B cell (primary cell): ENCODE measurements at regions not wholly inside any gene's neighbourhood (a gene's known extent, or its start where the extent isn't known, plus 50 kb on each side); places are given as distances from the start of the nearest gene placed in this dataset.

ENCODE experiments used
- CTCF ChIP-seq: fragments of 200-600 bp; IDR thresholded peaks from one replicate; pipeline ENCODE4 v1.8.0; 2022; ENCODE audit warnings: antibody characterized with exemption, mild to moderate bottlenecking
- EZH2 ChIP-seq: IDR thresholded peaks from 2 replicates; pipeline ENCODE4 v1.6.1; 2012; ENCODE audit warnings: borderline replicate concordance, low read depth, mild to moderate bottlenecking, moderate library complexity, low read length; ENCODE audit not compliant: insufficient read depth, poor library complexity, severe bottlenecking

DNA sequence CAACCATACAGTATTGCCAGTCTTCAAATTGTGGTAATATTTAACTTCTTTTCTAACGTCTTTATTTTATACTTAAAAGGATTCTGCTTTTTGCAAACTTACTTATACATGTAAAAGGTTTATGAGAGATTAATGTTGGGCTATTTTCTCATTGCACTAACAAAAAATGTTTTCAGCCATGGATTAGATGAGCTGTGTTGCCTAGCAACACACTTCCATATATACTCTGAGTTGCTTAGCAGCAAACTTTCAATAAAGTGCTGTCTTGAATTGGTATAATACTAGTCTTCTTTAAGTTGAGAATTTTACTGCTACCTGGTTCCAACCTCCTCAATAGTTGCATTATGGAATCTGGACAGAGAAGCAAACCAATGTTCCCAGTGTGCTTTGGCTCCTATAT lies 777.4 kb upstream of the PCDH9 start:
- TF ChIP-seq CTCF (no peak), EZH2 (no peak)
